MCF 10A (cell line): ENCODE measurements at regions not wholly inside any gene's neighbourhood (a gene's known extent, or its start where the extent isn't known, plus 50 kb on each side); places are given as distances from the start of the nearest gene placed in this dataset.

Experiments used
- BruUV-seq: library from RNA; stranded (reverse); fragments of 400-500 nt; replicated peaks from 2 replicates; lab custom pipeline; 2021; lab: Mats Ljungman, UMichigan
- CTCF ChIA-PET: fragments of 300-600 bp; sonication (Branson Sonifier 250); formaldehyde crosslinking; extraction: SDS; loops from one replicate; lab custom pipeline; 2021; ENCODE audit warnings: antibody characterized with exemption, inconsistent platforms; lab: Yijun Ruan, JAX
- POLR2A ChIA-PET: fragments of 300-600, 350-650 bp; sonication (Branson Sonifier 250); formaldehyde crosslinking; extraction: SDS; loops from one replicate; lab custom pipeline; 2020; ENCODE audit warnings: antibody characterized with exemption, inconsistent platforms; lab: Yijun Ruan, JAX
- DNase-seq: peaks from one replicate; pipeline ENCODE4 v3.0.0-alpha.2; 2018; ENCODE audit not compliant: unreplicated experiment
- H3K27ac Mint-ChIP-seq: one replicate; pipeline ENCODE4 v1.8.0; 2022; ENCODE audit warnings: mild to moderate bottlenecking, low read depth, mixed read lengths; ENCODE audit not compliant: unreplicated experiment
- H3K27me3 Mint-ChIP-seq: one replicate; pipeline ENCODE4 v1.8.0; 2022; ENCODE audit warnings: mixed read lengths; ENCODE audit not compliant: insufficient read depth, unreplicated experiment
- H3K36me3 Mint-ChIP-seq: one replicate; pipeline ENCODE4 v1.8.0; 2022; ENCODE audit warnings: mild to moderate bottlenecking, moderate library complexity, mixed read lengths; ENCODE audit not compliant: insufficient read depth, unreplicated experiment
- H3K4me1 Mint-ChIP-seq: one replicate; pipeline ENCODE4 v1.8.0; 2022; ENCODE audit warnings: mixed read lengths; ENCODE audit not compliant: insufficient read depth, unreplicated experiment
- H3K4me3 Mint-ChIP-seq: one replicate; pipeline ENCODE4 v1.8.0; 2022; ENCODE audit warnings: mild to moderate bottlenecking, moderate library complexity, mixed read lengths; ENCODE audit not compliant: unreplicated experiment
- H3K9me3 Mint-ChIP-seq: one replicate; pipeline ENCODE4 v1.8.0; 2022; ENCODE audit warnings: mixed read lengths; ENCODE audit not compliant: unreplicated experiment
- CTCF ChIP-seq: fragments of 200-600 bp; IDR thresholded peaks from one replicate; pipeline ENCODE4 v1.8.0; 2022; ENCODE audit warnings: antibody characterized with exemption, mild to moderate bottlenecking; ENCODE audit not compliant: unreplicated experiment
- intact Hi-C: fragments of 100-400 bp; cut with micrococcal nuclease; formaldehyde crosslinking; loops from 2 replicates; pipeline ENCODE4 v1.14.1; 2022

- no peak overlapping the region for H3K4me3 Mint-ChIP-seq
- no peaks in the 10 kb centered on the region for H3K9me3 Mint-ChIP-seq
- no peak for TF ChIP-seq CTCF
- DNase-seq = no peak
- H3K36me3 Mint-ChIP-seq = no peaks in the 10 kb centered on the region
- H3K4me1 Mint-ChIP-seq = peaks cover 7% of the 10 kb centered on the region
- CTCF ChIA-PET = no interaction called here
- intact Hi-C loops = no loop called here
- H3K27me3 Mint-ChIP-seq = peaks cover 39% of the 10 kb centered on the region
- POLR2A ChIA-PET = interaction anchor here (0.8 to 1.2 kb wide), 2 partner anchors 11 to 19 kb away, joined by 3 read pairs; no protein-coding TSS in a partner anchor
- no TSS peak for BruUV-seq
- no peak overlapping the region for H3K27ac Mint-ChIP-seq
Measured at GRCh38 chr7:26038201-26038990, 113.6 kb upstream of the NFE2L3 start.

GRCh38 chr7:26040085-26040484, 111.9 kb upstream of the NFE2L3 start:
- Mint-ChIP-seq H3K36me3 (no peaks in the 10 kb centered on the region), H3K27ac (no peak overlapping the region), H3K9me3 (peaks cover 6% of the 10 kb centered on the region), H3K27me3 (peaks cover 54% of the 10 kb centered on the region), H3K4me1 (peaks cover 7% of the 10 kb centered on the region), H3K4me3 (no peak overlapping the region)
- intact Hi-C loops = no loop called here
- ChIA-PET POLR2A (interaction anchor here (0.6 kb wide), 1 partner anchor 235 kb away, joined by 4 read pairs; no protein-coding TSS in a partner anchor), CTCF (interaction anchor here (0.6 kb wide), 1 partner anchor 22 kb away, joined by 5 read pairs; no protein-coding TSS in a partner anchor)
- no peak for TF ChIP-seq CTCF
- no TSS peak for BruUV-seq
- no peak for DNase-seq

DNA sequence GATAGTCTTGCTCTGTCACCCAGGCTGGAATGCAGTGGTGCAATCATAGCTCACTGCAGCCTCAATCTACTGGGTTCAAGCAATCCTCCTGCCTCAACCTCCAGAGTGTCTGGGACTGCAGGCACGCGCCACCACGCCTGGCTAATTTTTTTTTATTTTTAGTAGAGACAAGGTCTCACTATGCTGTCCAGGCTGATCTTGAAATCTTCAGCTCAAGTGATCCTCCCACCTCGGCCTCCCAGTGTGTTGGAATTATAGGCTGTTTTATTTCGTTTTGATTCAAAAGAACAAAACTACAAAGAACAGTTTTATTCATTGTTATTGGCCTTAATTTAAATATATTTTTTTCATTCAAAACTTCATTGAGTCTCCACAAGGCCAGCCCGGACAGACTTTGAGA, 109.8 kb upstream of the NFE2L3 start:
- H3K4me3 Mint-ChIP-seq = no peak overlapping the region
- CTCF ChIA-PET = no interaction called here
- DNase-seq = no peak
- H3K27me3 Mint-ChIP-seq = peaks cover 54% of the 10 kb centered on the region
- POLR2A ChIA-PET = no interaction called here
- no peak for TF ChIP-seq CTCF
- H3K4me1 Mint-ChIP-seq = no peaks in the 10 kb centered on the region
- H3K9me3 Mint-ChIP-seq = peaks cover 6% of the 10 kb centered on the region
- intact Hi-C loops = no loop called here
- H3K36me3 Mint-ChIP-seq = no peaks in the 10 kb centered on the region
- no peak overlapping the region for H3K27ac Mint-ChIP-seq
- no TSS peak for BruUV-seq

GRCh38 chr7:26043801-26044200, 108.2 kb upstream of the NFE2L3 start:
- CTCF ChIA-PET = interaction anchor here (0.6 to 2.4 kb wide), 5 partner anchors 10 to 969 kb away, joined by 3 to 7 read pairs (median 3); no protein-coding TSS in a partner anchor
- H3K9me3 Mint-ChIP-seq = peaks cover 6% of the 10 kb centered on the region
- no peaks in the 10 kb centered on the region for H3K4me1 Mint-ChIP-seq
- H3K4me3 Mint-ChIP-seq = no peak overlapping the region
- POLR2A ChIA-PET = no interaction called here
- H3K27me3 Mint-ChIP-seq = peaks cover 44% of the 10 kb centered on the region
- no TSS peak for BruUV-seq
- no peaks in the 10 kb centered on the region for H3K36me3 Mint-ChIP-seq
- intact Hi-C loops = no loop called here
- no peak for DNase-seq
- TF ChIP-seq CTCF = no peak
- H3K27ac Mint-ChIP-seq = no peak overlapping the region
